GM12878 (cell line): ENCODE measurements at regions not wholly inside any gene's neighbourhood (a gene's known extent, or its start where the extent isn't known, plus 50 kb on each side); places are given as distances from the start of the nearest gene placed in this dataset.

ENCODE experiments used
- ATAC-seq: fragments of 200-7000 bp; cut with Tn5 transposase; 3 replicates; pipeline ENCODE4 v1.9.1; 2020; ENCODE audit warnings: mild to moderate bottlenecking, moderate library complexity
- BruUV-seq: library from RNA; stranded (reverse); fragments of 400-500 nt; replicated peaks from 2 replicates; lab custom pipeline; 2021; lab: Mats Ljungman, UMichigan
- CTCF ChIA-PET: fragments of 300-600 bp; sonication (Branson Sonifier 250); formaldehyde crosslinking; extraction: SDS; loops from one replicate; lab custom pipeline; 2021; ENCODE audit warnings: inconsistent platforms; lab: Yijun Ruan, JAX
- POLR2A ChIA-PET: fragments of 350-600 bp; formaldehyde crosslinking; extraction: SDS; loops from one replicate; lab custom pipeline; 2021; ENCODE audit warnings: inconsistent platforms; lab: Charles Lee
- RAD21 ChIA-PET: fragments of 300-600 bp; sonication (Branson Sonifier 250); formaldehyde crosslinking; loops from one replicate; lab custom pipeline; 2023; ENCODE audit warnings: antibody characterized with exemption; ENCODE audit not compliant: unreplicated experiment; lab: Charles Lee
- SMC1A ChIA-PET: fragments of 300-600 bp; sonication (Branson Sonifier 250); formaldehyde crosslinking; loops from one replicate; lab custom pipeline; 2023; ENCODE audit not compliant: unreplicated experiment, uncharacterized antibody; lab: Charles Lee
- DNase-seq: peaks from one replicate; pipeline ENCODE4 v3.0.0-alpha.2; 2011; ENCODE audit warnings: low read depth, low spot score
- FAIRE-seq: peaks from 3 replicates; lab custom pipeline; 2011; peaks lifted over from hg19 to GRCh38; lab: Jason Lieb, UNC
- H2AFZ ChIP-seq: 2 replicates; pipeline ENCODE4 v1.6.0; 2011; ENCODE audit warnings: low read depth, low read length, control low read depth; ENCODE audit not compliant: control insufficient read depth
- H3K27ac ChIP-seq: 2 replicates; pipeline ENCODE4 v1.5.1; 2011; ENCODE audit warnings: control low read depth; ENCODE audit not compliant: control insufficient read depth, insufficient read depth
- H3K27me3 ChIP-seq, 2 experiments: replicated peaks in 1 of 2; 2 replicates each; pipeline versions ENCODE4 v1.6.0 to v1.6.1; 2011; ENCODE audit warnings: low read length in 1 of 2; ENCODE audit not compliant: control insufficient read depth in 2 of 2, insufficient read depth in 2 of 2
- H3K36me3 ChIP-seq, 2 experiments: 2 replicates each; pipeline ENCODE4 v1.5.1; 2011; ENCODE audit warnings: low read length in 1 of 2; ENCODE audit not compliant: control insufficient read depth in 2 of 2, insufficient read depth in 2 of 2
- H3K4me1 ChIP-seq: 2 replicates; pipeline ENCODE4 v1.6.1; 2011; ENCODE audit warnings: mild to moderate bottlenecking, low read length, moderate library complexity, mixed read lengths; ENCODE audit not compliant: control insufficient read depth, insufficient read depth
- H3K4me2 ChIP-seq: 2 replicates; pipeline ENCODE4 v1.6.0; 2011; ENCODE audit warnings: control low read depth; ENCODE audit not compliant: control insufficient read depth, insufficient read depth
- H3K4me3 ChIP-seq: fragments of 200-600 bp; sonication (generic); 2 replicates; pipeline ENCODE4 v1.5.1; 2016
- H3K79me2 ChIP-seq: 2 replicates; pipeline ENCODE4 v1.6.0; 2011; ENCODE audit warnings: low read length; ENCODE audit not compliant: control insufficient read depth, insufficient read depth
- H3K9ac ChIP-seq: 2 replicates; pipeline ENCODE4 v1.8.0; 2011; ENCODE audit warnings: low read length, control low read depth, mixed read lengths; ENCODE audit not compliant: control insufficient read depth, insufficient read depth
- H3K9me3 ChIP-seq: replicated peaks from 3 replicates; pipeline ENCODE4 v1.5.1; 2011; ENCODE audit warnings: mild to moderate bottlenecking, low read length; ENCODE audit not compliant: control insufficient read depth, insufficient read depth
- H4K20me1 ChIP-seq: 2 replicates; pipeline ENCODE4 v1.6.0; 2011; ENCODE audit not compliant: control insufficient read depth, insufficient read depth
- CBX5 ChIP-seq: sonication (generic); IDR thresholded peaks from 2 replicates; pipeline ENCODE4 v1.6.1; 2016; ENCODE audit warnings: low read depth, moderate library complexity, mild to moderate bottlenecking, inconsistent platforms
- CEBPB ChIP-seq, 2 experiments: fragments of 150-350 bp in 1 of 2; IDR thresholded peaks; 2 replicates each; pipeline ENCODE4 v1.6.1; 2012 to 2014; ENCODE audit warnings: low read depth in 2 of 2, low read length in 2 of 2, borderline replicate concordance in 1 of 2, inconsistent platforms in 1 of 2
- IKZF1 ChIP-seq: fragments of 450-650 bp; conservative IDR thresholded peaks from 2 replicates; pipeline ENCODE4 v1.6.1; 2017; ENCODE audit warnings: antibody characterized with exemption, mild to moderate bottlenecking
- MEF2A ChIP-seq: IDR thresholded peaks from 2 replicates; pipeline ENCODE4 v1.6.1; 2011; ENCODE audit warnings: low read depth, mild to moderate bottlenecking, low read length, moderate library complexity; ENCODE audit not compliant: insufficient read depth
- MYB ChIP-seq: fragments of 150-350 bp; IDR thresholded peaks from 2 replicates; pipeline ENCODE4 v1.6.1; 2014; ENCODE audit warnings: mild to moderate bottlenecking, low read depth, low read length, borderline replicate concordance
- RCOR1 ChIP-seq: conservative IDR thresholded peaks from 2 replicates; pipeline ENCODE4 v1.6.1; 2012; ENCODE audit warnings: low read depth, low read length, improper control_type of control experiment
- SPI1 ChIP-seq: IDR thresholded peaks from 2 replicates; pipeline ENCODE4 v1.6.1; 2011; ENCODE audit warnings: low read depth, mild to moderate bottlenecking, low read length, moderate library complexity, borderline replicate concordance; ENCODE audit not compliant: insufficient read depth
- TCF3 ChIP-seq: IDR thresholded peaks from 2 replicates; pipeline ENCODE4 v1.6.1; 2012; ENCODE audit warnings: low read depth, mild to moderate bottlenecking, low read length, borderline replicate concordance; ENCODE audit not compliant: insufficient read depth
- WGBS: methylation state at CpG from one replicate; pipeline ENCODE4 v1.1.6; 2016; ENCODE audit warnings: low lambda C conversion rate; ENCODE audit not compliant: insufficient replicate concordance, insufficient coverage; ENCODE audit errors: missing lambda C conversion rate; 5-methylcytosine and 5-hydroxymethylcytosine counted together
- in situ Hi-C: fragments of 300-500 bp; cut with MboI; formaldehyde crosslinking; loops from 9 replicates; pipeline ENCODE4 v1.14.3; 2018; ENCODE audit warnings: mixed read lengths
- intact Hi-C: fragments of 100-400 bp; cut with micrococcal nuclease; formaldehyde crosslinking; loops from one replicate; pipeline ENCODE4 v1.14.2; 2022; ENCODE audit not compliant: unreplicated experiment
- TF ChIP-seq, protein P1 (sequence below): fragments of 450-650 bp; formaldehyde crosslinking; IDR thresholded peaks from 2 replicates; pipeline ENCODE4 v1.5.0; 2022; ENCODE audit warnings: mild to moderate bottlenecking, missing genetic modification characterization
- TF ChIP-seq, protein P2 (sequence below), 3 experiments: IDR thresholded peaks in 2 of 3; conservative IDR thresholded peaks in 1 of 3; 2 replicates each; pipeline ENCODE4 v1.5.1; 2011; ENCODE audit warnings: low read depth in 3 of 3, low read length in 3 of 3, mild to moderate bottlenecking in 3 of 3, control low read depth in 2 of 3, moderate library complexity in 2 of 3, inconsistent platforms in 1 of 3, mixed read lengths in 1 of 3; ENCODE audit not compliant: control insufficient read depth in 2 of 3, insufficient read depth in 1 of 3; ENCODE audit errors: extremely low read depth in 1 of 3

DNA sequence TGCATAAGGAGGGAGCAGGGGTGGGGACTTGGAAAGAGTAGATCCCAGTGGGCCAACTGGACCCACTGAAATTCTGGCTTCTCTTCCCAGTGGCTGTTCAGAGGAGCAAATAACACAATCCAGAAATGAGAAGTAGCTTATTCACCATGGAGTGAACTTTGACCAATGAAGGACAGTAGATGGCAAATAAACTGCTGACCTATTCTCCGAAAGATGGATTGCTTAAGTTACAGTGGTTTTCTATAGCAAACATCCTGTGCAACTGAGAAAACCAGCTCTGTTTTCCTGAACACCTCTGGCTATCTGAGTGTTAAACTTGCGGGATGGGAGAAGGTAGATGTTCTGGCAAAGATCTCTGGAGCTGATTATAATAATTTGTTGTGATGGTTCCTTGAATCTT is 325.1 kb downstream of the SPATA31D1 start (continued):
- TF ChIP-seq, protein P1, sequence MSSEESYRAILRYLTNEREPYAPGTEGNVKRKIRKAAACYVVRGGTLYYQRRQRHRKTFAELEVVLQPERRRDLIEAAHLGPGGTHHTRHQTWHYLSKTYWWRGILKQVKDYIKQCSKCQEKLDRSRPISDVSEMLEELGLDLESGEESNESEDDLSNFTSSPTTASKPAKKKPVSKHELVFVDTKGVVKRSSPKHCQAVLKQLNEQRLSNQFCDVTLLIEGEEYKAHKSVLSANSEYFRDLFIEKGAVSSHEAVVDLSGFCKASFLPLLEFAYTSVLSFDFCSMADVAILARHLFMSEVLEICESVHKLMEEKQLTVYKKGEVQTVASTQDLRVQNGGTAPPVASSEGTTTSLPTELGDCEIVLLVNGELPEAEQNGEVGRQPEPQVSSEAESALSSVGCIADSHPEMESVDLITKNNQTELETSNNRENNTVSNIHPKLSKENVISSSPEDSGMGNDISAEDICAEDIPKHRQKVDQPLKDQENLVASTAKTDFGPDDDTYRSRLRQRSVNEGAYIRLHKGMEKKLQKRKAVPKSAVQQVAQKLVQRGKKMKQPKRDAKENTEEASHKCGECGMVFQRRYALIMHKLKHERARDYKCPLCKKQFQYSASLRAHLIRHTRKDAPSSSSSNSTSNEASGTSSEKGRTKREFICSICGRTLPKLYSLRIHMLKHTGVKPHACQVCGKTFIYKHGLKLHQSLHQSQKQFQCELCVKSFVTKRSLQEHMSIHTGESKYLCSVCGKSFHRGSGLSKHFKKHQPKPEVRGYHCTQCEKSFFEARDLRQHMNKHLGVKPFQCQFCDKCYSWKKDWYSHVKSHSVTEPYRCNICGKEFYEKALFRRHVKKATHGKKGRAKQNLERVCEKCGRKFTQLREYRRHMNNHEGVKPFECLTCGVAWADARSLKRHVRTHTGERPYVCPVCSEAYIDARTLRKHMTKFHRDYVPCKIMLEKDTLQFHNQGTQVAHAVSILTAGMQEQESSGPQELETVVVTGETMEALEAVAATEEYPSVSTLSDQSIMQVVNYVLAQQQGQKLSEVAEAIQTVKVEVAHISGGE (CRISPR knock-in tag): no peak
- TF ChIP-seq TCF3 (no peak), IKZF1 (no peak), MEF2A (no peak), RCOR1 (no peak)
- TF ChIP-seq, protein P2, sequence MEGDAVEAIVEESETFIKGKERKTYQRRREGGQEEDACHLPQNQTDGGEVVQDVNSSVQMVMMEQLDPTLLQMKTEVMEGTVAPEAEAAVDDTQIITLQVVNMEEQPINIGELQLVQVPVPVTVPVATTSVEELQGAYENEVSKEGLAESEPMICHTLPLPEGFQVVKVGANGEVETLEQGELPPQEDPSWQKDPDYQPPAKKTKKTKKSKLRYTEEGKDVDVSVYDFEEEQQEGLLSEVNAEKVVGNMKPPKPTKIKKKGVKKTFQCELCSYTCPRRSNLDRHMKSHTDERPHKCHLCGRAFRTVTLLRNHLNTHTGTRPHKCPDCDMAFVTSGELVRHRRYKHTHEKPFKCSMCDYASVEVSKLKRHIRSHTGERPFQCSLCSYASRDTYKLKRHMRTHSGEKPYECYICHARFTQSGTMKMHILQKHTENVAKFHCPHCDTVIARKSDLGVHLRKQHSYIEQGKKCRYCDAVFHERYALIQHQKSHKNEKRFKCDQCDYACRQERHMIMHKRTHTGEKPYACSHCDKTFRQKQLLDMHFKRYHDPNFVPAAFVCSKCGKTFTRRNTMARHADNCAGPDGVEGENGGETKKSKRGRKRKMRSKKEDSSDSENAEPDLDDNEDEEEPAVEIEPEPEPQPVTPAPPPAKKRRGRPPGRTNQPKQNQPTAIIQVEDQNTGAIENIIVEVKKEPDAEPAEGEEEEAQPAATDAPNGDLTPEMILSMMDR (IDR thresholded peaks at IDR 0.05 in 2 of 3, conservative IDR thresholded peaks at IDR 0.05 in 1 of 3; ENCODE audit: control insufficient read depth in 2 of 3, extremely low read depth in 1 of 3, insufficient read depth in 1 of 3, low read depth in 3 of 3, low read length in 3 of 3): no peak
- TF ChIP-seq, all 136 proteins: peak for 0

DNA sequence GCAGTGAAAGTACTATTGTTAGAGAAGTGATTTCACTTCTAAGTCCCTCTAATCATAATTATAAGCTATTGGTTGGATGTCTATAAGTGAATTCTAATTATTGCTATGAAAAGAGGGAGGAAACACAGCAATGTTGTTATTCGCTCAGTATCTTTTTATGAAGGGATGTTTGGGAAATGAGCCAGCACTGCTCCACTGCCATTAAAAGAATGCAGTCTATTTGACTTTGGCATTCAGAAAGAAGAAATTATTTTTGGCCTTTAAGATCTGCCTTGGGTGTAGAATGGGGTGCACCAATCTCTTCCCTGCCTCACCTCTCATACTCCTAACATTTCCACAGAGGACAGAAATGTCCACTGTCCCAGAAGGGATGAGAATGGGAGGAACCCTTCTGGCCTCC is 332.0 kb downstream of the SPATA31D1 start:
- Histone ChIP-seq H3K4me2 (no peak overlapping the region), H3K79me2 (no peaks in the 10 kb centered on the region), H3K27ac (no peak overlapping the region), H3K36me3 (no peaks in the 10 kb centered on the region), H2AFZ (no peak overlapping the region), H3K4me3 (no peak overlapping the region), H3K27me3 (no peaks in the 10 kb centered on the region), H3K4me1 (no peaks in the 10 kb centered on the region), H3K9ac (no peak overlapping the region), H4K20me1 (no peaks in the 10 kb centered on the region), H3K9me3 (no peaks in the 10 kb centered on the region)
- SMC1A ChIA-PET: interaction anchor here (1.2 kb wide), 1 partner anchor 11 kb away, joined by 3 read pairs; no protein-coding TSS in a partner anchor
- FAIRE-seq: no peak
- no peak for TF ChIP-seq CEBPB (IDR thresholded peaks at IDR 0.05; ENCODE audit: borderline replicate concordance in 1 of 2, low read depth in 2 of 2, low read length in 2 of 2)
- TF ChIP-seq CBX5: no peak
- no peak for TF ChIP-seq MYB
- TF ChIP-seq SPI1: no peak
- CTCF ChIA-PET: no interaction called here
- intact Hi-C loops: no loop called here
- DNase-seq: no peak
- 42% methylated on average over 1 of the region's 1 CpG for WGBS
- ATAC-seq: no peak
- in situ Hi-C loops: no loop called here
- no TSS peak for BruUV-seq
- POLR2A ChIA-PET: no interaction called here
- RAD21 ChIA-PET: no interaction called here
